GM19240 (cell line): ENCODE measurements at regions not wholly inside any gene's neighbourhood (a gene's known extent, or its start where the extent isn't known, plus 50 kb on each side); places are given as distances from the start of the nearest gene placed in this dataset.

Experiments used
- DNase-seq: peaks from one replicate; pipeline ENCODE4 v3.0.0; 2011; ENCODE audit warnings: low spot score; ENCODE audit not compliant: insufficient read length

- no peak for DNase-seq
These were observed 112.2 kb downstream of the PLEKHG1 start for GRCh38 chr6:150711584-150712504.

- no peak for DNase-seq
These were observed 113.0 kb downstream of the PLEKHG1 start for GRCh38 chr6:150712505-150713252.

- no peak for DNase-seq
These were observed 113.8 kb downstream of the PLEKHG1 start for GRCh38 chr6:150713487-150713886.

GRCh38 chr6:150713931-150714330 lies 114.2 kb downstream of the PLEKHG1 start:
- DNase-seq = no peak

GRCh38 chr6:150715133-150715532 lies 115.4 kb downstream of the PLEKHG1 start:
- DNase-seq = no peak

DNA sequence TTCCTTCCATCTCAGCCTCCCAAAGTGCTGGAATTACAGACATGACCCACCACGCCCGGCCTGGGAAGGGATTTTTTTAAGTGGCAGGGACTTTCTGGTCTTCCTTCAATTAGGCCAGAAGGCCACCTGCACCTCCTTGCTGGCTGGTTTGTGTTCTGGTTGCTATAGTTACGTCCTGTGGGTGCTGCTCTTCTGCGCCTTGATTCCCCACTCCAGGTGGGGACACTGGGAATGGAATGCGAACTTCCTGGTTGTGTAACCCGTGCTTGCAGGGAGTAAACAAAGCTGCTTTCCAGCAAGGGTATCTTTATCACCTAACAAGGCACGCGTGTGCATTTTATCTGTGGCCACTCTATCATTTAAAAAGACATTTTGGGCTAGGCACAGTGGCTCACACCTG lies 117.7 kb downstream of the PLEKHG1 start:
- DNase-seq = no peak

- no peak for DNase-seq
These were observed 119.5 kb downstream of the PLEKHG1 start for GRCh38 chr6:150719099-150719766.

GRCh38 chr6:150719831-150720230 lies 120.1 kb downstream of the PLEKHG1 start:
- DNase-seq = no peak

- peak; percentile 36 for DNase-seq
These were observed 121.1 kb downstream of the PLEKHG1 start for GRCh38 chr6:150720774-150721233.

- no peak for DNase-seq
These were observed 122.0 kb downstream of the PLEKHG1 start for GRCh38 chr6:150721418-150722266.

GRCh38 chr6:150722614-150723344 lies 123.1 kb downstream of the PLEKHG1 start:
- DNase-seq = no peak

- DNase-seq = no peak
These were observed 123.6 kb downstream of the PLEKHG1 start for GRCh38 chr6:150723345-150723658.

- DNase-seq = no peak
These were observed 124.2 kb downstream of the PLEKHG1 start for GRCh38 chr6:150723857-150724256.

DNA sequence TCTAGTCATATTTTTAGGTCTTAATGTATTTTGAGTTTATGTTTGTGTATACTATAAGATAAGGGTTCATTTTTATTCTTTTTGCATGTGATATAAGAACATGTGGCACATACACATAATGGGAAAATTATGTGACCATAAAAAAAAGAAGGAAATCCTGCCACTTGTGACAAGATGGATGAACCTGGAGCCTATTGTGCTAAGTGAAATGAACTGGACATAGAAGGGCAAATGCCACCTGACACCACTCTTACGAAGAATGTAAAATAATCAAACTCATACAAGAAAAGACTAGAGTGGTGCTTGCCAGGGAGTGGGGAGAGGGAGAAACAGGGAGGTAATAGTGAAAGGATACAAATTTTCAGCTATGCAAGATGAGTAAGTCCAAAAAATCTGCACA lies 126.1 kb downstream of the PLEKHG1 start:
- no peak for DNase-seq

GRCh38 chr6:150729188-150729748 lies 129.6 kb downstream of the PLEKHG1 start:
- DNase-seq = no peak

GRCh38 chr6:150730801-150731457 lies 131.2 kb downstream of the PLEKHG1 start:
- DNase-seq = no peak

GRCh38 chr6:150732765-150733539 lies 132.6 kb upstream of the MTHFD1L start:
- DNase-seq = no peak

DNA sequence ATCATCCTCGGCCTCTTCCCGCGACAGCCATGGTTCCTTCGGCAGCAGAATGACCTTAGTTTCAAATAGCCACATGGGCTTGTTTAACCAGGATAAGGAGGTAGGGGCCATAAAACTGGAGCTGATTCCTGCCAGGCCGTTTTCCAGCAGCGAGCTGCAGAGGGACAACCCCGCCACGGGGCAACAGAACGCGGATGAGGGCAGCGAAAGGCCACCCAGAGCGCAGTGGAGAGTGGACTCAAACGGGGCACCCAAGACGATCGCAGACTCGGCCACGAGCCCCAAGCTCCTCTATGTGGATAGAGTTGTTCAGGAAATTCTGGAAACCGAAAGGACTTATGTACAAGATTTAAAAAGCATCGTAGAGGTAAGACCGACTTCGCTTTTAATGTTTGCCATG lies 131.8 kb upstream of the MTHFD1L start:
- no peak for DNase-seq

DNA sequence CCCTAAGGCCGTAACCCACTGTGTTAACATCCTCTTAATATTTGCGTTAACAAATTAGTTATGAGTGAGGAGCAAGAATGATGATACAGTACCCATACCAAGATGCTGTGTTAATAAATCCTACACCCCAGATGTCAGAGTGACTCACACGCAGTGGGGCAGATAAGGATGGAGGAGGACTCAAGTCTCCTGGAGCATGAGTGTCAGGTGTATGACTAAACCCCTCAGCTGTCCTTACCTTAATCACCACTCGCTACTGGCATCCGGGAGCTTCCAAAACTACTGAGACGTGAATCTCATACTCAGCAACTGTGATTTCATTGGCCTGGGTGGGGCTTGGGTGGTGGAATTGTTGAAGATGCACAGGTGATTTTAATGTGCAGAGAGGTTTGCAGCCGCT lies 131.3 kb upstream of the MTHFD1L start:
- no peak for DNase-seq
